Prostate gland (tissue), 2 donors: ENCODE measurements at regions not wholly inside any gene's neighbourhood (a gene's known extent, or its start where the extent isn't known, plus 50 kb on each side); places are given as distances from the start of the nearest gene placed in this dataset.

Experiments
- CTCF ChIP-seq, 4 experiments: fragments of 200-600 bp in 2 of 4; fragments of 450-650 bp in 2 of 4; sonication (generic) in 2 of 4; IDR thresholded peaks; 1 replicate in 3 of 4; 2 replicates in 1 of 4; pipeline ENCODE4 v1.5.1; 2016 to 2019; ENCODE audit warnings: antibody characterized with exemption in 4 of 4, mild to moderate bottlenecking in 2 of 4, moderate library complexity in 2 of 4
- POLR2A ChIP-seq: fragments of 450-650 bp; IDR thresholded peaks from one replicate; pipeline ENCODE4 v1.6.1; 2016; ENCODE audit warnings: antibody characterized with exemption, mild to moderate bottlenecking
- POLR2AphosphoS5 ChIP-seq: sonication (generic); formaldehyde crosslinking; IDR thresholded peaks from one replicate; pipeline ENCODE4 v1.6.1; 2017; ENCODE audit warnings: antibody characterized with exemption

DNA sequence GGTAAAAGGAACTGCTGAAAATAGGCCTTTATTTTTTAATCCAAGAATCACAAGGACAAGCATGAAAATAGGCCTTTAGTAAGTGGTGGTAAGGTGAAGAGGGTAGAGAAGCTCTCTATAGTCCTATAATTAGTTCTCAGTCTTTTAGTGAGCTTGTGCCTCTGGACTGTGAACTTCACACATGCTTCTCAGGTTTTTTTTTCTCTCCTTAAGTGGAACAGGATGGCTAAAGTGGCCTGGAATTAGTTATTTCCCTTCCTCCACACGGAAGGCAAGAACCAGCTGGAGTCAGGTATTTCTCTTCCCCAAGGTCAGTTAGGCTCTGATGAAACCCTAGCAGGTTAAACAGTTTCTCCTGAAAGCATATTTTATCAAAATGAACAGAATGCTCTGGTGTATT lies 203.0 kb upstream of the MINDY3 start:
- TF ChIP-seq CTCF (IDR thresholded peaks at IDR 0.05) (no peak), POLR2A (no peak), POLR2AphosphoS5 (no peak)
